IMR-90 (cell line): ENCODE measurements at regions not wholly inside any gene's neighbourhood (a gene's known extent, or its start where the extent isn't known, plus 50 kb on each side); places are given as distances from the start of the nearest gene placed in this dataset.

Experiments used
- ATAC-seq: fragments of 200-7000 bp; cut with Tn5 transposase; 2 replicates; pipeline ENCODE4 v1.9.1; 2020; ENCODE audit warnings: low read depth, mild to moderate bottlenecking, moderate library complexity
- BruUV-seq: library from RNA; stranded (reverse); fragments of 400-500 nt; replicated peaks from 2 replicates; lab custom pipeline; 2021; lab: Mats Ljungman, UMichigan
- CTCF ChIA-PET: fragments of 300-600 bp; formaldehyde crosslinking; extraction: SDS; loops from one replicate; lab custom pipeline; 2021; ENCODE audit warnings: antibody characterized with exemption; lab: Yijun Ruan, JAX
- POLR2A ChIA-PET: fragments of 300-600 bp; sonication (Branson Sonifier 250); formaldehyde crosslinking; loops from one replicate; lab custom pipeline; 2022; ENCODE audit warnings: antibody characterized with exemption; ENCODE audit not compliant: unreplicated experiment; lab: Charles Lee
- DNase-seq: peaks from one replicate; pipeline ENCODE4 v3.0.0; 2013
- H2AFZ ChIP-seq: replicated peaks from 2 replicates; pipeline ENCODE3; 2013; ENCODE audit warnings: low read length, mild to moderate bottlenecking; ENCODE audit not compliant: poor library complexity
- H2AK5ac ChIP-seq: 2 replicates; pipeline ENCODE4 v1.6.1; 2013; ENCODE audit warnings: low read depth, low read length, inconsistent platforms
- H2AK9ac ChIP-seq: replicated peaks from 2 replicates; pipeline ENCODE3; 2013; ENCODE audit warnings: mild to moderate bottlenecking, low read depth, low read length, moderate library complexity; ENCODE audit not compliant: poor library complexity
- H2BK120ac ChIP-seq: 2 replicates; pipeline ENCODE4 v1.6.1; 2013; ENCODE audit warnings: low read depth, low read length, inconsistent platforms
- H2BK15ac ChIP-seq: 3 replicates; pipeline ENCODE4 v1.6.1; 2013; ENCODE audit warnings: low read depth, low read length, inconsistent platforms
- H2BK20ac ChIP-seq: 2 replicates; pipeline ENCODE4 v1.6.1; 2013; ENCODE audit warnings: low read depth, mild to moderate bottlenecking, inconsistent platforms, low read length, moderate library complexity
- H2BK5ac ChIP-seq: 2 replicates; pipeline ENCODE4 v1.6.1; 2013; ENCODE audit warnings: mild to moderate bottlenecking, low read depth, low read length, inconsistent platforms; ENCODE audit not compliant: poor library complexity, severe bottlenecking
- H3K14ac ChIP-seq: replicated peaks from 2 replicates; pipeline ENCODE4 v1.6.1; 2013; ENCODE audit warnings: low read depth, low read length, inconsistent platforms
- H3K18ac ChIP-seq: 2 replicates; pipeline ENCODE4 v1.6.1; 2013; ENCODE audit warnings: low read depth, low read length, control low read depth
- H3K23ac ChIP-seq: 2 replicates; pipeline ENCODE4 v1.6.1; 2013; ENCODE audit warnings: low read depth, low read length, inconsistent platforms
- H3K27ac ChIP-seq: 2 replicates; pipeline ENCODE4 v1.5.1; 2013; ENCODE audit warnings: mild to moderate bottlenecking, control low read depth, low read length; ENCODE audit not compliant: insufficient read depth
- H3K27me3 ChIP-seq: 2 replicates; pipeline ENCODE4 v1.6.1; 2013; ENCODE audit warnings: low read length; ENCODE audit not compliant: control insufficient read depth, insufficient read depth
- H3K36me3 ChIP-seq: 2 replicates; pipeline ENCODE4 v1.6.1; 2013; ENCODE audit warnings: low read length, mixed read lengths; ENCODE audit not compliant: control insufficient read depth, insufficient read depth
- H3K4ac ChIP-seq: 2 replicates; pipeline ENCODE4 v1.6.1; 2013; ENCODE audit warnings: low read depth, low read length, inconsistent platforms
- H3K4me1 ChIP-seq: 2 replicates; pipeline ENCODE4 v1.6.1; 2013; ENCODE audit warnings: low read length, mixed read lengths; ENCODE audit not compliant: control insufficient read depth, insufficient read depth
- H3K4me2 ChIP-seq: 2 replicates; pipeline ENCODE4 v1.6.1; 2013; ENCODE audit warnings: low read depth, mild to moderate bottlenecking, control low read depth, low read length, moderate library complexity
- H3K4me3 ChIP-seq: 2 replicates; pipeline ENCODE4 v1.5.1; 2013; ENCODE audit warnings: low read depth, mild to moderate bottlenecking, control low read depth, low read length, moderate library complexity; ENCODE audit not compliant: insufficient read depth
- H3K56ac ChIP-seq: 2 replicates; pipeline ENCODE4 v1.6.1; 2013; ENCODE audit warnings: low read length, inconsistent platforms; ENCODE audit not compliant: insufficient read depth; ENCODE audit errors: extremely low read depth
- H3K79me1 ChIP-seq, 2 experiments: 2 replicates each; pipeline ENCODE4 v1.6.1; 2013; ENCODE audit warnings: low read length in 2 of 2, inconsistent platforms in 1 of 2, low read depth in 1 of 2
- H3K9ac ChIP-seq: 2 replicates; pipeline ENCODE4 v1.6.1; 2013; ENCODE audit warnings: low read depth, low read length, control low read depth
- H3K9me1 ChIP-seq: 2 replicates; pipeline ENCODE4 v1.6.1; 2013; ENCODE audit warnings: low read length, inconsistent platforms; ENCODE audit not compliant: insufficient read depth
- H3K9me3 ChIP-seq: 2 replicates; pipeline ENCODE4 v1.6.1; 2013; ENCODE audit warnings: low read length; ENCODE audit not compliant: control insufficient read depth, insufficient read depth
- H4K20me1 ChIP-seq: 2 replicates; pipeline ENCODE4 v1.6.1; 2013; ENCODE audit warnings: low read length, inconsistent platforms; ENCODE audit not compliant: insufficient read depth
- H4K5ac ChIP-seq: 2 replicates; pipeline ENCODE4 v1.6.1; 2013; ENCODE audit warnings: mild to moderate bottlenecking, low read depth, low read length, control low read depth
- H4K8ac ChIP-seq, 2 experiments: 2 replicates each; pipeline ENCODE4 v1.6.1; 2013; ENCODE audit warnings: low read depth in 2 of 2, low read length in 2 of 2, control low read depth in 1 of 2, inconsistent platforms in 1 of 2
- H4K91ac ChIP-seq: 2 replicates; pipeline ENCODE4 v1.6.1; 2013; ENCODE audit warnings: low read depth, low read length, inconsistent platforms; ENCODE audit not compliant: insufficient read depth
- BHLHE40 ChIP-seq: fragments of 150-350 bp; IDR thresholded peaks from 2 replicates; pipeline ENCODE4 v1.6.1; 2016; ENCODE audit warnings: mild to moderate bottlenecking, low read depth, low read length
- CEBPB ChIP-seq: IDR thresholded peaks from 2 replicates; pipeline ENCODE4 v1.6.1; 2012; ENCODE audit warnings: low read depth, low read length, improper control_type of control experiment
- CHD1 ChIP-seq: IDR thresholded peaks from 2 replicates; pipeline ENCODE4 v1.6.1; 2012; ENCODE audit warnings: low read depth, low read length, improper control_type of control experiment
- FOS ChIP-seq: fragments of 150-350 bp; IDR thresholded peaks from 2 replicates; pipeline ENCODE4 v1.6.1; 2016; ENCODE audit warnings: low read depth, low read length
- MAFK ChIP-seq: IDR thresholded peaks from 2 replicates; pipeline ENCODE4 v1.6.1; 2012; ENCODE audit warnings: low read depth, low read length, improper control_type of control experiment
- MAZ ChIP-seq: IDR thresholded peaks from 2 replicates; pipeline ENCODE4 v1.6.1; 2012; ENCODE audit warnings: low read depth, mild to moderate bottlenecking, low read length, improper control_type of control experiment, moderate library complexity, borderline replicate concordance
- MXI1 ChIP-seq: IDR thresholded peaks from 2 replicates; pipeline ENCODE4 v1.6.1; 2012; ENCODE audit warnings: low read depth, mild to moderate bottlenecking, low read length, moderate library complexity, borderline replicate concordance
- NFE2L2 ChIP-seq: fragments of 150-350 bp; IDR thresholded peaks from 2 replicates; pipeline ENCODE4 v1.6.1; 2016; ENCODE audit warnings: low read depth, mild to moderate bottlenecking, low read length
- POLR2A ChIP-seq: IDR thresholded peaks from 2 replicates; pipeline ENCODE4 v1.6.1; 2012; ENCODE audit warnings: mild to moderate bottlenecking, low read depth, low read length
- RAD21 ChIP-seq: IDR thresholded peaks from 2 replicates; pipeline ENCODE4 v1.6.1; 2012; ENCODE audit warnings: low read length, improper control_type of control experiment
- RCOR1 ChIP-seq: IDR thresholded peaks from 2 replicates; pipeline ENCODE4 v1.6.1; 2012; ENCODE audit warnings: mild to moderate bottlenecking, low read length, improper control_type of control experiment; ENCODE audit not compliant: insufficient replicate concordance
- RFX5 ChIP-seq: IDR thresholded peaks from 2 replicates; pipeline ENCODE4 v1.8.0; 2012; ENCODE audit warnings: low read depth, mild to moderate bottlenecking, low read length, moderate library complexity
- SMC3 ChIP-seq: fragments of 150-350 bp; IDR thresholded peaks from 2 replicates; pipeline ENCODE4 v1.6.1; 2016; ENCODE audit warnings: low read depth, mild to moderate bottlenecking, antibody characterized with exemption, low read length, moderate library complexity
- WGBS, 2 experiments: methylation state at CpG; one replicate each; pipeline versions ENCODE4 v1.1.5 to v1.1.7; 2013; ENCODE audit warnings: missing lambda C conversion rate in 2 of 2; ENCODE audit not compliant: insufficient read length in 1 of 2; ENCODE audit errors: extremely low coverage in 2 of 2; 5-methylcytosine and 5-hydroxymethylcytosine counted together
- dilution Hi-C: fragments of 300-500 bp; cut with HindIII; formaldehyde crosslinking; loops from one replicate; pipeline ENCODE4 v1.14.3; 2018; ENCODE audit warnings: low sequenced_read_pairs; ENCODE audit not compliant: unreplicated experiment
- in situ Hi-C: fragments of 300-500 bp; cut with MboI; formaldehyde crosslinking; loops from 3 replicates; pipeline ENCODE4 v1.14.3; 2019; ENCODE audit warnings: low sequenced_read_pairs, inconsistent platforms, mixed read lengths
- intact Hi-C: fragments of 100-400 bp; cut with micrococcal nuclease; formaldehyde crosslinking; loops from 2 replicates; pipeline ENCODE4 v1.10.0; 2022
- TF ChIP-seq, protein P1 (sequence below): conservative IDR thresholded peaks from 2 replicates; pipeline ENCODE4 v1.5.1; 2012; ENCODE audit warnings: mild to moderate bottlenecking, low read depth, low read length, improper control_type of control experiment
- TF ChIP-seq, protein P2 (sequence below): fragments of 150-350 bp; IDR thresholded peaks from 2 replicates; pipeline ENCODE4 v1.6.1; 2016; ENCODE audit warnings: low read depth, mild to moderate bottlenecking, low read length, moderate library complexity, borderline replicate concordance
- TF ChIP-seq, protein P3 (sequence below): fragments of 150-350 bp; IDR thresholded peaks from 2 replicates; pipeline ENCODE4 v1.6.1; 2017; ENCODE audit warnings: mild to moderate bottlenecking, antibody characterized with exemption, low read length, low read depth

DNA sequence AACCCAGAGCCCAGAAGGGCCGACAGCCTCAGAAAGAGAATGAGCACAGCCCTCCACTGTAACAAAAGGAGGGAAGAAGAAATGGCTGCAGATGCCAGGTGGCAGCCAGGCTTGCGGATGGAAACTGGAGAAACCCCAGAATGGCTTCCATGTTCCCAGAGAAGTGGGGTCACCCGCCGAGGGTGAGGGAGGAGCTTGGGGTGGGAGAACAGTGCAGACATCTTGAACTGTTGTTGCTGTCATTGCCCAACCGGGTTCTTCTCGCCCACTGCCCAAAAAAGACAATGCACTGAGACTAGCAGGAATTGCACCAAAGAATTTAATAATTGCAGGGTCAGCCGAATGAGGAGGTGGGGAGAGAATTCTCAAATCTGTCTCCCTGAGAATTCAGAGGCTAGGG lies 223.2 kb upstream of the RAB6C start:
- Histone ChIP-seq H4K8ac (no peak overlapping the region), H2BK15ac (no peak overlapping the region), H2BK20ac (no peak overlapping the region), H3K14ac (no peak overlapping the region), H3K4me2 (no peak overlapping the region), H3K79me1 (no peaks in the 10 kb centered on the region), H3K9me1 (no peaks in the 10 kb centered on the region), H3K4me3 (no peak overlapping the region), H2AK5ac (no peak overlapping the region), H4K91ac (no peak overlapping the region), H2AK9ac (no peak overlapping the region), H3K4me1 (no peaks in the 10 kb centered on the region), H3K9me3 (peaks cover 14% of the 10 kb centered on the region), H3K4ac (no peak overlapping the region), H2BK120ac (no peak overlapping the region), H3K36me3 (no peaks in the 10 kb centered on the region), H3K56ac (no peak overlapping the region), H2AFZ (no peak overlapping the region), H3K27ac (no peak overlapping the region), H3K18ac (no peak overlapping the region), H3K23ac (no peak overlapping the region), H3K9ac (no peak overlapping the region), H4K5ac (no peak overlapping the region), H4K20me1 (no peaks in the 10 kb centered on the region), H2BK5ac (no peak overlapping the region), H3K27me3 (no peaks in the 10 kb centered on the region)
- ATAC-seq = no peak
- dilution Hi-C loops (no loop called here), intact Hi-C loops (no loop called here), in situ Hi-C loops (no loop called here)
- no TSS peak for BruUV-seq
- WGBS, 2 experiments = no CpG with 5 or more reads among the region's 7 CpGs
- TF ChIP-seq, protein P1, sequence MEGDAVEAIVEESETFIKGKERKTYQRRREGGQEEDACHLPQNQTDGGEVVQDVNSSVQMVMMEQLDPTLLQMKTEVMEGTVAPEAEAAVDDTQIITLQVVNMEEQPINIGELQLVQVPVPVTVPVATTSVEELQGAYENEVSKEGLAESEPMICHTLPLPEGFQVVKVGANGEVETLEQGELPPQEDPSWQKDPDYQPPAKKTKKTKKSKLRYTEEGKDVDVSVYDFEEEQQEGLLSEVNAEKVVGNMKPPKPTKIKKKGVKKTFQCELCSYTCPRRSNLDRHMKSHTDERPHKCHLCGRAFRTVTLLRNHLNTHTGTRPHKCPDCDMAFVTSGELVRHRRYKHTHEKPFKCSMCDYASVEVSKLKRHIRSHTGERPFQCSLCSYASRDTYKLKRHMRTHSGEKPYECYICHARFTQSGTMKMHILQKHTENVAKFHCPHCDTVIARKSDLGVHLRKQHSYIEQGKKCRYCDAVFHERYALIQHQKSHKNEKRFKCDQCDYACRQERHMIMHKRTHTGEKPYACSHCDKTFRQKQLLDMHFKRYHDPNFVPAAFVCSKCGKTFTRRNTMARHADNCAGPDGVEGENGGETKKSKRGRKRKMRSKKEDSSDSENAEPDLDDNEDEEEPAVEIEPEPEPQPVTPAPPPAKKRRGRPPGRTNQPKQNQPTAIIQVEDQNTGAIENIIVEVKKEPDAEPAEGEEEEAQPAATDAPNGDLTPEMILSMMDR = no peak
- TF ChIP-seq POLR2A (no peak), MAZ (no peak), CEBPB (no peak), RCOR1 (no peak), MXI1 (no peak), RFX5 (no peak), FOS (no peak), CHD1 (no peak), RAD21 (no peak), MAFK (no peak), BHLHE40 (no peak), SMC3 (no peak), NFE2L2 (no peak)
- TF ChIP-seq, protein P2, sequence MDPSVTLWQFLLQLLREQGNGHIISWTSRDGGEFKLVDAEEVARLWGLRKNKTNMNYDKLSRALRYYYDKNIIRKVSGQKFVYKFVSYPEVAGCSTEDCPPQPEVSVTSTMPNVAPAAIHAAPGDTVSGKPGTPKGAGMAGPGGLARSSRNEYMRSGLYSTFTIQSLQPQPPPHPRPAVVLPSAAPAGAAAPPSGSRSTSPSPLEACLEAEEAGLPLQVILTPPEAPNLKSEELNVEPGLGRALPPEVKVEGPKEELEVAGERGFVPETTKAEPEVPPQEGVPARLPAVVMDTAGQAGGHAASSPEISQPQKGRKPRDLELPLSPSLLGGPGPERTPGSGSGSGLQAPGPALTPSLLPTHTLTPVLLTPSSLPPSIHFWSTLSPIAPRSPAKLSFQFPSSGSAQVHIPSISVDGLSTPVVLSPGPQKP = no peak
- TF ChIP-seq, protein P3, sequence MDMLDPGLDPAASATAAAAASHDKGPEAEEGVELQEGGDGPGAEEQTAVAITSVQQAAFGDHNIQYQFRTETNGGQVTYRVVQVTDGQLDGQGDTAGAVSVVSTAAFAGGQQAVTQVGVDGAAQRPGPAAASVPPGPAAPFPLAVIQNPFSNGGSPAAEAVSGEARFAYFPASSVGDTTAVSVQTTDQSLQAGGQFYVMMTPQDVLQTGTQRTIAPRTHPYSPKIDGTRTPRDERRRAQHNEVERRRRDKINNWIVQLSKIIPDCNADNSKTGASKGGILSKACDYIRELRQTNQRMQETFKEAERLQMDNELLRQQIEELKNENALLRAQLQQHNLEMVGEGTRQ = no peak
- POLR2A ChIA-PET = no interaction called here
- DNase-seq = no peak
- CTCF ChIA-PET = no interaction called here
